ENCODE measurements at regions not wholly inside any gene's neighbourhood (a gene's known extent, or its start where the extent isn't known, plus 50 kb on each side); places are given as distances from the start of the nearest gene placed in this dataset.
"Not testable (repeated sequence)": the region's sequence is repeated elsewhere in the genome, so short reads cannot be mapped to it uniquely, and the experiment has no call there.

DNA sequence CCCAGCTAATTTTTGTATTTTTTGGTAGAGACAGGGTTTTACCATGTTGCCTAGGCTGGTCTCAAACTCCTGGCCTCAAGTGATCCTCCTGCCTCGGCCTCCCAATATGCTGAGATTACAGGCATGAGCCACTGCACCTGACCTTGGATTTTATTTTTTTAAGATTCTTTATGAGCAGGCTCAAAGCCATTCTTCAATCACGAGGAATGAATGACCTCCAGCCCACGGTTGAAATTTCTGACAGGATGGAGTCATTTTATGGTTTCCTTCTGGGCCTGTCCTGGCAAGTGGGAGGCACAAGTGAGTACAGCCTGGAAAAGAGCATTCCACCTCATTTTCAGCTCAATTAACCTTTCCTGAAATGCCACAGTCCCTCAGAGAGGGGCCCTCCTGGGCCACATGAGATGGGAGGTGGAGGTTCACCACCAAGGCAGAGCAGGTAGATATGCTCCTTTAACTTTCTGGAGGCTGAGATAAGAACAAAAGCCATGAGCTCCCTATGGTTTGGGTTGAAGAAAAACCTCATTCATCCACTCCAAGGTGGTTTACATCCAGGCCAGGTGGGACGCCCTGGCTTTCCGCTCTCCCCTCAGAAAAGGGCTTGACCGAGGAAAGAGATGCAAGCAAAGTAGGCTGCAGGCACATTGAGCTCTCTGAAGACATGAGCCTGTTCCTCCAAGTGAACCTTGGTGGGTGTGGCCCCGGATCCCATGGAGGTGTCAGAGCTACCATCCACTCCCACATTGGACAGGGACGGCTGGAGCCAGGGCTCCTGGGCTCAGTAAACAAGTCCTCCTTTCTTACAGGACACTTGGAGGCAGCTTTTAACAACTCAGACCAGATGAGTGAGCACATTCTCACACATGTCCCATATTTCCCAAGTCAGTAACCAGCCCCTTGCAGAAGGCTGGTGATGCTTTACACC is 208.5 kb upstream of the SSTR4 start:
- Histone ChIP-seq H3K36me3 (ENCODE audit: insufficient read depth, low read depth, low read length) (no peaks in the 10 kb centered on the region), H3K9ac (ENCODE audit: low read depth, low read length) (no peak overlapping the region), H3K9me3 (ENCODE audit: insufficient read depth, low read depth, low read length) (no peaks in the 10 kb centered on the region), H3K27me3 (ENCODE audit: insufficient read depth, low read length) (no peaks in the 10 kb centered on the region), H3K4me3 (ENCODE audit: low read length) (no peak overlapping the region), H3K4me1 (ENCODE audit: insufficient read depth, low read length) (no peaks in the 10 kb centered on the region), H3K27ac (ENCODE audit: low read length) (no peak overlapping the region)

DNA sequence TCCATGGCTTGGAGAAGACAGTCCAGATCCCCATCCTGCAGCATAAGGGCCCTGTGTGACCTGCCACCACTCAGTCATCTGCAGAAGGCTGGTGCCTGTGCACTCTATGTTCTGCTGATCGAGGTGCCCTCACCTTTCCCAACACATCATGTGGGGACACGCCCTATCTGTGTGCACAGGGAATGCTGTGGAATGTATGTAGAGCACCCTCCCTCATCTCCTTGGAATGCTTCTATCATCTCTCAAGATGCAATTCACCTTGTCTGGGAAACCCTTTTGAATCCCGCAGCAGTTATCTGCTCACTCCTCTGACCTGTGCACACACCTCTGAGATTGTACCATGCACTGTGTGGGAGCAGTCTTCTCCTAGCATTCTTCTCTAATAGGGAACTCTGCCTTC is 207.2 kb upstream of the SSTR4 start:
- Histone ChIP-seq H3K4me1 (ENCODE audit: insufficient read depth, low read length) (no peaks in the 10 kb centered on the region), H3K9ac (ENCODE audit: low read depth, low read length) (no peak overlapping the region), H3K36me3 (ENCODE audit: insufficient read depth, low read depth, low read length) (no peaks in the 10 kb centered on the region), H3K4me3 (ENCODE audit: low read length) (no peak overlapping the region), H3K27me3 (ENCODE audit: insufficient read depth, low read length) (no peaks in the 10 kb centered on the region), H3K27ac (ENCODE audit: low read length) (no peak overlapping the region), H3K9me3 (ENCODE audit: insufficient read depth, low read depth, low read length) (no peaks in the 10 kb centered on the region)

DNA sequence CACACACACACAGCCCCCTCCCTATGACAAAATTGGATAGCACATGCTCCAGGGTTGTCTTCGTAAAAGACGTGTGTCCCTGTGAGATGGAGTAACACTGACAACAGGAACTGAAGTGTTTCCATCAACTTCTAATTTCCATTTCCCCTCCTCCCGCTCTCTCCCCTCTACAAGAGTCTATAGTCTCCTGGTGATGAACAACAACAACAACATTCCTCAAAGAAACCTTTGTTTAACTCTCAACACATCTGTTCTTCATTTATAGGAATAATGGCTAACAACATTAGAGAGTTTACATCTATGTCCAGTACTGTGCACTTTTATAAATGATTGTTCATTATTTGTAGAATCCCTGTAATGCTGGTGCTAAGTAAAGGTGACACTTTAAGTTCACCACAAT is 205.8 kb upstream of the SSTR4 start:
- Histone ChIP-seq H3K27me3 (ENCODE audit: insufficient read depth, low read length) (no peaks in the 10 kb centered on the region), H3K4me3 (ENCODE audit: low read length) (no peak overlapping the region), H3K9ac (ENCODE audit: low read depth, low read length) (no peak overlapping the region)

GRCh38 chr20:22830138-22830537 is 205.0 kb upstream of the SSTR4 start:
- Histone ChIP-seq H3K4me1 (ENCODE audit: insufficient read depth, low read length) (no peaks in the 10 kb centered on the region), H3K27me3 (ENCODE audit: insufficient read depth, low read length) (no peaks in the 10 kb centered on the region), H3K27ac (ENCODE audit: low read length) (no peak overlapping the region), H3K9ac (ENCODE audit: low read depth, low read length) (no peak overlapping the region), H3K36me3 (ENCODE audit: insufficient read depth, low read depth, low read length) (no peaks in the 10 kb centered on the region), H3K4me3 (ENCODE audit: low read length) (no peak overlapping the region), H3K9me3 (ENCODE audit: insufficient read depth, low read depth, low read length) (no peaks in the 10 kb centered on the region)

More for the DNA sequence above, 205.8 kb upstream of the SSTR4 start:
- no peaks in the 10 kb centered on the region for H3K9me3 ChIP-seq (ENCODE audit: insufficient read depth, low read depth, low read length)
- no peaks in the 10 kb centered on the region for H3K36me3 ChIP-seq (ENCODE audit: insufficient read depth, low read depth, low read length)
- no peaks in the 10 kb centered on the region for H3K4me1 ChIP-seq (ENCODE audit: insufficient read depth, low read length)
- H3K27ac ChIP-seq (ENCODE audit: low read length): no peak overlapping the region

DNA sequence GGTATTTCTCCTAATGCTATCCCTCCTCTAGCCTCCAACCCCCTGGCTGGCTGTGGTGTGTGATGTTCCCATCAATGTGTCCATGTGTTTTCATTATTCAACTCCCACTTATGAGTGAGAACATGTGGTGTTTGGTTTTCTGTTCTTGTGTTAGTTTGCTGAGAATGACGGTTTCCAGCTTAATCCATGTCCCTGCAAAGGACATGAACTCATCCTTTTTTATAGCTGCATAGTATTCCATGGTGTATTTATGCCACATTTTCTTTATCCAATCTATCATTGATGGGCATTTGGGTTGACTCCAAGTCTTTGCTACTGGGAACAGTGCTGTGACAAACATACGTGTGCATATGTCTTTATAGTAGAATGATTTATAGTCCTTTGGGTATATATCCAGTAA is 204.4 kb upstream of the SSTR4 start:
- not testable (repeated sequence) for H3K27me3 ChIP-seq (ENCODE audit: insufficient read depth, low read length); H3K9ac ChIP-seq (ENCODE audit: low read depth, low read length); H3K27ac ChIP-seq (ENCODE audit: low read length); H3K4me1 ChIP-seq (ENCODE audit: insufficient read depth, low read length); H3K36me3 ChIP-seq (ENCODE audit: insufficient read depth, low read depth, low read length); H3K9me3 ChIP-seq (ENCODE audit: insufficient read depth, low read depth, low read length); H3K4me3 ChIP-seq (ENCODE audit: low read length)

DNA sequence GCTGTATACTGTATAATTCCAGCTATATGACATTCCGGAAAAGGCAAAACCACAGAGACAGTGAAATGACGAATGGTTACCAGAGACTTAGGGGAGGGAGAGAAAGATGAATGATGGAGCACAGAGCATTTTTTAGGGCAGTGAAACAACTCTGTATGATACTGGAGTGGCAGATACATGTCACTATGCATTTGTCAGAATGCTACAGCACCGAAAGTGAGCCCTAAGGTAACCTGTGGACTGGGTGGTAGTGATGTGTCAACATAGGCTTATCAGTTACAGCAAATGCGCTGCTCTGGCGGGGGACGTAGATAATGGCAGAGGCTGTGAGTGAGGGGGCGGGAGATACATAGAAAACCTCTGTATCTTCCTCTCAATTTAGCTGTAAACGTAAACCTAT is 201.3 kb upstream of the SSTR4 start:
- H3K4me3 ChIP-seq (ENCODE audit: low read length): no peak overlapping the region
- no peaks in the 10 kb centered on the region for H3K4me1 ChIP-seq (ENCODE audit: insufficient read depth, low read length)

GRCh38 chr20:22834651-22835256 is 200.4 kb upstream of the SSTR4 start:
- H3K9ac ChIP-seq (ENCODE audit: low read depth, low read length): no peak overlapping the region
- no peaks in the 10 kb centered on the region for H3K9me3 ChIP-seq (ENCODE audit: insufficient read depth, low read depth, low read length)
- H3K4me1 ChIP-seq (ENCODE audit: insufficient read depth, low read length): no peaks in the 10 kb centered on the region
- no peaks in the 10 kb centered on the region for H3K36me3 ChIP-seq (ENCODE audit: insufficient read depth, low read depth, low read length)
- no peaks in the 10 kb centered on the region for H3K27me3 ChIP-seq (ENCODE audit: insufficient read depth, low read length)
- no peak overlapping the region for H3K4me3 ChIP-seq (ENCODE audit: low read length)
- no peak overlapping the region for H3K27ac ChIP-seq (ENCODE audit: low read length)

More for the DNA sequence above, 201.3 kb upstream of the SSTR4 start:
- Histone ChIP-seq H3K9ac (ENCODE audit: low read depth, low read length) (no peak overlapping the region), H3K36me3 (ENCODE audit: insufficient read depth, low read depth, low read length) (no peaks in the 10 kb centered on the region), H3K27ac (ENCODE audit: low read length) (no peak overlapping the region), H3K27me3 (ENCODE audit: insufficient read depth, low read length) (no peaks in the 10 kb centered on the region), H3K9me3 (ENCODE audit: insufficient read depth, low read depth, low read length) (no peaks in the 10 kb centered on the region)

GRCh38 chr20:22836211-22836610 is 198.9 kb upstream of the SSTR4 start:
- Histone ChIP-seq H3K4me3 (ENCODE audit: low read length) (no peak overlapping the region), H3K27ac (ENCODE audit: low read length) (no peak overlapping the region), H3K4me1 (ENCODE audit: insufficient read depth, low read length) (no peaks in the 10 kb centered on the region), H3K36me3 (ENCODE audit: insufficient read depth, low read depth, low read length) (no peaks in the 10 kb centered on the region), H3K27me3 (ENCODE audit: insufficient read depth, low read length) (no peaks in the 10 kb centered on the region), H3K9me3 (ENCODE audit: insufficient read depth, low read depth, low read length) (no peaks in the 10 kb centered on the region), H3K9ac (ENCODE audit: low read depth, low read length) (no peak overlapping the region)

DNA sequence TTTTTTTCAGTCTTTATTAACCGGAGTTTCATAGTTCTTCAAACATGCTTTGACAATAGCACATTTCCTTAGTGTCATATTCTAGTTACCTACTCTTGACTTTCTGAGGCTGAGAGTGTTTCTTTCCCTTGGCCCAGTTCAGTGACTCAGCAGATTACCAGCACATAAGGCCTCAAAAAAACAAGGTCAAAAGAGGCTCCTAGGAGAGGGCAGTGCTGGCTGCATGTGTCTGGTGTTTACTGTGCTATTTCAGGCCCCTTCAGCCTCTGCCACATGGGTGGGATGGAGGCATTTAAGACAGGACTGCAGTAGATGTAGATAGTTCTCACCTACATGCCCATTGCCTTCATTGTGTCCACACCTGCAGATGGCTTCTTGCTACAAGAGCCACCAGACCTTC is 198.2 kb upstream of the SSTR4 start:
- H3K36me3 ChIP-seq (ENCODE audit: insufficient read depth, low read depth, low read length): no peaks in the 10 kb centered on the region
- no peak overlapping the region for H3K9ac ChIP-seq (ENCODE audit: low read depth, low read length)
- no peak overlapping the region for H3K4me3 ChIP-seq (ENCODE audit: low read length)
- no peaks in the 10 kb centered on the region for H3K27me3 ChIP-seq (ENCODE audit: insufficient read depth, low read length)
- H3K4me1 ChIP-seq (ENCODE audit: insufficient read depth, low read length): no peaks in the 10 kb centered on the region
- H3K9me3 ChIP-seq (ENCODE audit: insufficient read depth, low read depth, low read length): no peaks in the 10 kb centered on the region
- H3K27ac ChIP-seq (ENCODE audit: low read length): no peak overlapping the region

DNA sequence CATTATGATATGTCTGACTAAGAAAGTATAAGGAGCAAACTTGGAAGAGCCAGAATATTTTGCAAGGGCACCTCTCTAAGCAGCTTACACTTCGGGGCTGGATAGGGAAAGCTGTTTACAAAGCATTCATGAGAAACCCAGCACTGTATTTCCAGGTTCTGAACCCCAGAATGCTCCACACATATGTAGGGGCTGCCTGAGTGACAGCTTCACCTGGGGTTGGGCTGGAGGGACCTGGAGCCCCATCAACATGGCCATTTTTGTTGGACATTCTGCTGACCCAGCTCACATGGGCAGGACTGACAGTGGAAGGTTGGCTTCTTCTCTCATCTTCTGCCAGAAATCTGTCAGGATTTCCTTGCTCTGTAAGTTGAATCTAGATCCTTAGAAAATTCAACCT is 197.1 kb upstream of the SSTR4 start:
- H3K4me1 ChIP-seq (ENCODE audit: insufficient read depth, low read length): no peaks in the 10 kb centered on the region
- H3K9me3 ChIP-seq (ENCODE audit: insufficient read depth, low read depth, low read length): no peaks in the 10 kb centered on the region
- H3K9ac ChIP-seq (ENCODE audit: low read depth, low read length): no peak overlapping the region
- H3K27ac ChIP-seq (ENCODE audit: low read length): no peak overlapping the region
- H3K4me3 ChIP-seq (ENCODE audit: low read length): no peak overlapping the region
- no peaks in the 10 kb centered on the region for H3K27me3 ChIP-seq (ENCODE audit: insufficient read depth, low read length)
- H3K36me3 ChIP-seq (ENCODE audit: insufficient read depth, low read depth, low read length): no peaks in the 10 kb centered on the region

DNA sequence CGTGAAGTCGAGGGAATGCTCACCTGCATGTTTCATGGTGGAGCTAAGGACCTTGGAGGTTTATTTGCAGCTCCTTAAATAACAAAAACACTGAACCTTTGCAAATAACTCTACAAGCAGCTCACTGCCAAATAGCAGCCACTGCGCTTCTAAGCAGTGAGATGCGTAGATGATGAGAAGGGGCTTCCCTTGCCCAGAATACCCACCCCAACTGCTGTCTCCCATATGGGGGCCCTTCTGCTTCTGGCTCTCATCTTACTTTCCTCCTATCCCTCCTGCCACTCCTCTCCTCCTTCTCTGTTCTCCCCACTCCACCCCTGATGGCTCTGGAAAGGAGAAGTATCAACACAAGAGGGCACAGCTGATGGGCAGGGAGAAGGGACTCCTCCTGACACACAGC is 193.3 kb upstream of the SSTR4 start:
- H3K4me3 ChIP-seq (ENCODE audit: low read length): no peak overlapping the region
- no peaks in the 10 kb centered on the region for H3K9me3 ChIP-seq (ENCODE audit: insufficient read depth, low read depth, low read length)
- no peak overlapping the region for H3K9ac ChIP-seq (ENCODE audit: low read depth, low read length)
- no peak overlapping the region for H3K27ac ChIP-seq (ENCODE audit: low read length)
- H3K4me1 ChIP-seq (ENCODE audit: insufficient read depth, low read length): no peaks in the 10 kb centered on the region
- no peaks in the 10 kb centered on the region for H3K27me3 ChIP-seq (ENCODE audit: insufficient read depth, low read length)
- H3K36me3 ChIP-seq (ENCODE audit: insufficient read depth, low read depth, low read length): no peaks in the 10 kb centered on the region

DNA sequence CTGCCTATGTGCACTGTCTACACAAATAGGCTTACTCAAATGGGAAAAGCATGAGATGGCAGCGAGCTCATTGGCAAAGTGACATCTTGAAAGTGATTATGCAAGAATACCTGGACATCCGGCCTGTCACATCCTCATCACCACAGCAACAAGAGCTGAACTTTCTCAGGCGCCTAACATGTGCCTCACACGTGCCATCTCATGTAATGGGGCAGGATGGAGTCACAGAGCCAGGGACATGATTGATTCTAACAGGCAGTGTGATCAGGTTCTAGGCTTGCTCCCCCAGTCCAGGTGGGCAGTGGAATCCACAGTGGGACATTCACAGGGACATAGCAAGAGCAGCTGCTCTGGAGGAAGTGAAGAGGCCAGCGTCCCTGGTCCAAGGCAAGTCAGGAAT is 192.3 kb upstream of the SSTR4 start:
- no peaks in the 10 kb centered on the region for H3K9me3 ChIP-seq (ENCODE audit: insufficient read depth, low read depth, low read length)
- no peak overlapping the region for H3K27ac ChIP-seq (ENCODE audit: low read length)
- no peaks in the 10 kb centered on the region for H3K36me3 ChIP-seq (ENCODE audit: insufficient read depth, low read depth, low read length)
- no peak overlapping the region for H3K9ac ChIP-seq (ENCODE audit: low read depth, low read length)
- H3K4me3 ChIP-seq (ENCODE audit: low read length): no peak overlapping the region
- H3K27me3 ChIP-seq (ENCODE audit: insufficient read depth, low read length): no peaks in the 10 kb centered on the region
- no peaks in the 10 kb centered on the region for H3K4me1 ChIP-seq (ENCODE audit: insufficient read depth, low read length)

Data from iPS-20b (cell line).